HEK293T (cell line): ENCODE measurements at regions not wholly inside any gene's neighbourhood (a gene's known extent, or its start where the extent isn't known, plus 50 kb on each side); places are given as distances from the start of the nearest gene placed in this dataset.
"Not testable (repeated sequence)": the region's sequence is repeated elsewhere in the genome, so short reads cannot be mapped to it uniquely, and the experiment has no call there.

Experiments used
- L3MBTL2 ChIP-seq: fragments of 450-650 bp; conservative IDR thresholded peaks from 2 replicates; pipeline ENCODE4 v1.6.1; 2016; ENCODE audit warnings: mild to moderate bottlenecking
- SUZ12 ChIP-seq: fragments of 450-650 bp; IDR thresholded peaks from 2 replicates; pipeline ENCODE4 v1.6.1; 2016; ENCODE audit warnings: mild to moderate bottlenecking

DNA sequence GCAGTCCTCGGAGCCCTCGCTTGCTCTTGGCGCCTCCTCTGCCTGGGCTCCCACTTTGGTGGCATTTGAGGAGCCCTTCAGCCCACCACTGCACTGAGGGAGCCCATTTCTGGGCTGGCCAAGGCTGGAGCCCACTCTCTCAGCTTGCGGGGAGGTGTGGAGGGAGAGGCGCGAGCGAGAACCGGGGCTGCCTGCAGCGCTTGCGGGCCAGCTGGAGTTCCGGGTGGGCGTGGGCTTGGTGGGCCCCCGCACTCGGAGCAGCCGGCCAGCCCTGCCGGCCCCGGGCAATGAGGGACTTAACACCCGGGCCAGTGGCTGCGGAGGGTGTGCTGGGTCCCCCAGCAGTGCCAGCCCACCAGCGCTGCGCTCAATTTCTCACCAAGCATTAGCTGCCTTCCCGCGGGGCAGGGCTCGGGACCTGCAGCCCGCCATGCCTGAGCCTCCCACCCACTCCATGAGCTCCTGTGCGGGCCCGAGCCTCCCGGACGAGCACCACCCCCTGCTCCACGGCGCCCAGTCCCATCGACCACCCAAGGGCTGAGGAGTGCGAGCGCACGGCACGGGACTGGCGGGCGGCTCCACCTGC, 81.4 kb upstream of the CDH9 start:
- not testable (repeated sequence) for TF ChIP-seq SUZ12, L3MBTL2
